ENCODE measurements at regions not wholly inside any gene's neighbourhood (a gene's known extent, or its start where the extent isn't known, plus 50 kb on each side); places are given as distances from the start of the nearest gene placed in this dataset.

DNA sequence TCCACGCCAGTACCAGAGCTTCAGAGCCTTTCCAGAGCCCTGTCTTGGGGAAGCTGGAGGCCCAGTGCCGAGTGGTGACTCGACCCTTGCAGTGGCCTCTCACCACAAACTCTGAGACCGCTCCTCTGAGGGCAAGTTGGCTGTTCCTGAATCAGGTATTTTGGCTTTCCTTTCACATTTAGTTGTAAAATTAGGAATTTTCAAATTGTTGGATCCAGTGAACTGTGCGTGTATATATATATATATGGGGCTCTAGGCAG lies 128.7 kb upstream of the UNC5B start:
- TF ChIP-seq CTCF (conservative IDR thresholded peaks at IDR 0.05; ENCODE audit: low read depth, low read length) (no peak), POLR2A (IDR thresholded peaks at IDR 0.05; ENCODE audit: low read depth, low read length) (no peak), SMC3 (IDR thresholded peaks at IDR 0.05; ENCODE audit: low read depth, low read length) (no peak), CEBPB (IDR thresholded peaks at IDR 0.05; ENCODE audit: low read depth, low read length) (no peak), MXI1 (IDR thresholded peaks at IDR 0.05; ENCODE audit: borderline replicate concordance, low read depth, low read length) (no peak), RFX5 (IDR thresholded peaks at IDR 0.05; ENCODE audit: low read depth, low read length) (no peak), MAFK (IDR thresholded peaks at IDR 0.05; ENCODE audit: low read depth, low read length) (no peak), FOS (IDR thresholded peaks at IDR 0.05; ENCODE audit: low read depth, low read length) (no peak), BHLHE40 (IDR thresholded peaks at IDR 0.05; ENCODE audit: low read depth, low read length) (no peak), RAD21 (IDR thresholded peaks at IDR 0.05; ENCODE audit: low read length) (no peak), CHD1 (IDR thresholded peaks at IDR 0.05; ENCODE audit: low read depth, low read length) (no peak)

Data from IMR-90 (cell line).